Right atrium auricular region (tissue), 2 donors: ENCODE measurements at regions not wholly inside any gene's neighbourhood (a gene's known extent, or its start where the extent isn't known, plus 50 kb on each side); places are given as distances from the start of the nearest gene placed in this dataset.

ENCODE experiments used
- DNase-seq: peaks from one replicate; pipeline ENCODE4 v3.0.0-alpha.2; 2019; ENCODE audit warnings: low spot score
- H3K27ac ChIP-seq, 2 donors: fragments of 200-600 bp; sonication (generic); 1 replicate in 1 of 2; 2 replicates in 1 of 2; pipeline ENCODE4 v1.5.1; 2016 to 2019
- H3K27me3 ChIP-seq, 2 donors: fragments of 200-600 bp; sonication (generic); one replicate each; pipeline versions ENCODE4 v1.5.1 to v1.6.0; 2017 to 2019
- H3K36me3 ChIP-seq: fragments of 200-600 bp; sonication (generic); one replicate; pipeline ENCODE4 v1.5.1; 2016
- H3K4me1 ChIP-seq, 2 donors: fragments of 200-600 bp; sonication (generic); one replicate each; pipeline versions ENCODE4 v1.5.1 to v1.6.0; 2017 to 2019
- H3K4me3 ChIP-seq, 2 donors: fragments of 200-600 bp; sonication (generic); 1 replicate in 1 of 2; 2 replicates in 1 of 2; pipeline ENCODE4 v1.5.1; 2017 to 2019; ENCODE audit warnings: mild to moderate bottlenecking in 1 of 2, moderate library complexity in 1 of 2
- H3K9me3 ChIP-seq, 2 donors: fragments of 200-600 bp; sonication (generic); one replicate each; pipeline ENCODE4 v1.5.1; 2019
- CTCF ChIP-seq, 2 donors: fragments of 200-600 bp; sonication (generic); IDR thresholded peaks; one replicate each; pipeline ENCODE4 v1.5.1; 2019; ENCODE audit warnings: antibody characterized with exemption in 2 of 2

- DNase-seq: peak; percentile 58
- Histone ChIP-seq H3K9me3 (no peaks in the 10 kb centered on the region), H3K36me3 (no peaks in the 10 kb centered on the region), H3K4me3 (no peak overlapping the region), H3K27me3 (no peaks in the 10 kb centered on the region), H3K4me1 (peaks cover 0 to 62% of the 10 kb centered on the region in 2 donors), H3K27ac (peak overlapping the region; percentile 63 to 97)
- TF ChIP-seq CTCF (IDR thresholded peaks at IDR 0.05): no peak
These were observed 274.5 kb downstream of the GADD45G start for GRCh38 chr9:89879276-89879675.

GRCh38 chr9:89879701-89880100 lies 274.9 kb downstream of the GADD45G start:
- Histone ChIP-seq H3K4me1 (peaks cover 0 to 60% of the 10 kb centered on the region in 2 donors), H3K4me3 (no peak overlapping the region), H3K36me3 (no peaks in the 10 kb centered on the region), H3K27me3 (no peaks in the 10 kb centered on the region), H3K27ac (peak overlapping the region; percentile 63 to 97), H3K9me3 (no peaks in the 10 kb centered on the region)
- DNase-seq: peak; percentile 78
- TF ChIP-seq CTCF (IDR thresholded peaks at IDR 0.05): no peak

GRCh38 chr9:89880161-89880560 lies 275.3 kb downstream of the GADD45G start:
- Histone ChIP-seq H3K4me3 (no peak overlapping the region), H3K36me3 (no peaks in the 10 kb centered on the region), H3K27ac (peak overlapping the region; percentile 63 to 97), H3K9me3 (no peaks in the 10 kb centered on the region), H3K27me3 (no peaks in the 10 kb centered on the region), H3K4me1 (peaks cover 0 to 55% of the 10 kb centered on the region in 2 donors)
- DNase-seq: peak; percentile 47
- TF ChIP-seq CTCF (IDR thresholded peaks at IDR 0.05): no peak

- DNase-seq: peak; percentile 47
- no peaks in the 10 kb centered on the region for H3K36me3 ChIP-seq
- peak overlapping the region; percentile 63 to 97 for H3K27ac ChIP-seq
- H3K27me3 ChIP-seq: no peaks in the 10 kb centered on the region
- no peaks in the 10 kb centered on the region for H3K9me3 ChIP-seq
- peaks cover 0 to 50% of the 10 kb centered on the region in 2 donors for H3K4me1 ChIP-seq
- no peak for TF ChIP-seq CTCF (IDR thresholded peaks at IDR 0.05)
- no peak overlapping the region for H3K4me3 ChIP-seq
These were observed 275.9 kb downstream of the GADD45G start for GRCh38 chr9:89880721-89881120.

- no peaks in the 10 kb centered on the region for H3K9me3 ChIP-seq
- no peak for TF ChIP-seq CTCF (IDR thresholded peaks at IDR 0.05)
- no peak for DNase-seq
- H3K36me3 ChIP-seq: no peaks in the 10 kb centered on the region
- H3K27ac ChIP-seq: peak overlapping the region; percentile 79 to 97
- H3K27me3 ChIP-seq: no peaks in the 10 kb centered on the region
- no peak overlapping the region for H3K4me3 ChIP-seq
- H3K4me1 ChIP-seq: peaks cover 0 to 52% of the 10 kb centered on the region in 2 donors
These were observed 276.6 kb downstream of the GADD45G start for GRCh38 chr9:89881431-89881830.

GRCh38 chr9:89882930-89883361 lies 278.1 kb downstream of the GADD45G start:
- H3K4me3 ChIP-seq: no peak overlapping the region
- H3K27ac ChIP-seq: peak overlapping the region; percentile 79 to 97
- peaks cover 0 to 49% of the 10 kb centered on the region in 2 donors for H3K4me1 ChIP-seq
- no peak for TF ChIP-seq CTCF (IDR thresholded peaks at IDR 0.05)
- no peaks in the 10 kb centered on the region for H3K36me3 ChIP-seq
- DNase-seq: peak; percentile 32
- H3K9me3 ChIP-seq: no peaks in the 10 kb centered on the region
- H3K27me3 ChIP-seq: no peaks in the 10 kb centered on the region
